Subcutaneous abdominal adipose tissue (tissue), 5 donors: ENCODE measurements at regions not wholly inside any gene's neighbourhood (a gene's known extent, or its start where the extent isn't known, plus 50 kb on each side); places are given as distances from the start of the nearest gene placed in this dataset.

Experiments used
- H3K27ac ChIP-seq: one replicate; pipeline ENCODE4 v1.7.0; 2013; ENCODE audit warnings: low read depth, mild to moderate bottlenecking, inconsistent platforms, low read length, moderate library complexity
- H3K27me3 ChIP-seq, 5 donors: one replicate each; pipeline ENCODE4 v1.7.0; 2013; ENCODE audit warnings: low read length in 5 of 5, inconsistent platforms in 1 of 5; ENCODE audit not compliant: control insufficient read depth in 5 of 5, insufficient read depth in 4 of 5
- H3K36me3 ChIP-seq, 5 donors: one replicate each; pipeline ENCODE4 v1.7.0; 2013; ENCODE audit warnings: low read length in 5 of 5; ENCODE audit not compliant: control insufficient read depth in 5 of 5, insufficient read depth in 5 of 5
- H3K4me1 ChIP-seq, 5 donors: one replicate each; pipeline ENCODE4 v1.7.0; 2013; ENCODE audit warnings: low read length in 5 of 5, mild to moderate bottlenecking in 3 of 5, moderate library complexity in 1 of 5; ENCODE audit not compliant: control insufficient read depth in 5 of 5, insufficient read depth in 5 of 5
- H3K4me3 ChIP-seq, 5 donors: one replicate each; pipeline ENCODE4 v1.7.0; 2013; ENCODE audit warnings: low read length in 5 of 5, low read depth in 1 of 5
- H3K9ac ChIP-seq, 5 donors: one replicate each; pipeline ENCODE4 v1.7.0; 2013; ENCODE audit warnings: low read length in 5 of 5, mild to moderate bottlenecking in 4 of 5, moderate library complexity in 3 of 5
- H3K9me3 ChIP-seq, 5 donors: one replicate each; pipeline ENCODE4 v1.7.0; 2013; ENCODE audit warnings: low read length in 5 of 5; ENCODE audit not compliant: control insufficient read depth in 5 of 5
- donor health status: healthy.
- donor health status: healthy.
- donor health status: healthy.
- donor health status: healthy.
- donor health status: healthy.

- Histone ChIP-seq H3K4me3 (peak overlapping the region; percentile 57 to 78 (median 62)), H3K27me3 (peaks cover 71 to 96% (median 88%) of the 10 kb centered on the region in 5 donors), H3K27ac (no peak overlapping the region), H3K36me3 (no peaks in the 10 kb centered on the region), H3K9ac (no peak overlapping the region), H3K9me3 (no peaks in the 10 kb centered on the region), H3K4me1 (peaks cover 0 to 58% (median 44%) of the 10 kb centered on the region in 5 donors)
Observed at GRCh38 chr11:43579919-43580276, 100.6 kb upstream of the HSD17B12 start.

GRCh38 chr11:43580735-43581369, 99.7 kb upstream of the HSD17B12 start:
- peaks cover 62 to 86% (median 79%) of the 10 kb centered on the region in 5 donors for H3K27me3 ChIP-seq
- H3K4me3 ChIP-seq = peak overlapping the region in 2 of 5 donors; percentile 11 to 34
- no peaks in the 10 kb centered on the region for H3K9me3 ChIP-seq
- peaks cover 0 to 49% (median 34%) of the 10 kb centered on the region in 5 donors for H3K4me1 ChIP-seq
- H3K9ac ChIP-seq = no peak overlapping the region
- no peaks in the 10 kb centered on the region for H3K36me3 ChIP-seq
- H3K27ac ChIP-seq = no peak overlapping the region

GRCh38 chr11:43581370-43582023, 99.0 kb upstream of the HSD17B12 start:
- peak overlapping the region in 2 of 5 donors; percentile 11 to 34 for H3K4me3 ChIP-seq
- H3K9ac ChIP-seq = no peak overlapping the region
- H3K27ac ChIP-seq = no peak overlapping the region

GRCh38 chr11:43582024-43582862, 98.3 kb upstream of the HSD17B12 start:
- H3K9me3 ChIP-seq = no peaks in the 10 kb centered on the region
- H3K4me3 ChIP-seq = no peak overlapping the region
- H3K27ac ChIP-seq = no peak overlapping the region
- peaks cover 0 to 35% (median 27%) of the 10 kb centered on the region in 5 donors for H3K4me1 ChIP-seq
- H3K27me3 ChIP-seq = peaks cover 53 to 73% (median 67%) of the 10 kb centered on the region in 5 donors
- no peaks in the 10 kb centered on the region for H3K36me3 ChIP-seq
- no peak overlapping the region for H3K9ac ChIP-seq

More at GRCh38 chr11:43581370-43582023, 99.0 kb upstream of the HSD17B12 start:
- Histone ChIP-seq H3K27me3 (peaks cover 56 to 80% (median 74%) of the 10 kb centered on the region in 5 donors), H3K4me1 (peaks cover 0 to 43% (median 29%) of the 10 kb centered on the region in 5 donors), H3K36me3 (no peaks in the 10 kb centered on the region), H3K9me3 (no peaks in the 10 kb centered on the region)

- Histone ChIP-seq H3K9ac (no peak overlapping the region), H3K27me3 (peaks cover 46 to 66% (median 60%) of the 10 kb centered on the region in 5 donors), H3K27ac (no peak overlapping the region), H3K9me3 (no peaks in the 10 kb centered on the region), H3K4me1 (peaks cover 0 to 35% (median 27%) of the 10 kb centered on the region in 5 donors), H3K36me3 (no peaks in the 10 kb centered on the region), H3K4me3 (no peak overlapping the region)
Observed at GRCh38 chr11:43582863-43583462, 97.6 kb upstream of the HSD17B12 start.

GRCh38 chr11:43583548-43583947, 97.0 kb upstream of the HSD17B12 start:
- no peaks in the 10 kb centered on the region for H3K9me3 ChIP-seq
- H3K27ac ChIP-seq = no peak overlapping the region
- H3K9ac ChIP-seq = no peak overlapping the region
- H3K27me3 ChIP-seq = peaks cover 41 to 61% (median 54%) of the 10 kb centered on the region in 5 donors
- no peak overlapping the region for H3K4me3 ChIP-seq
- H3K4me1 ChIP-seq = peaks cover 0 to 32% (median 27%) of the 10 kb centered on the region in 5 donors
- H3K36me3 ChIP-seq = no peaks in the 10 kb centered on the region

- no peak overlapping the region for H3K27ac ChIP-seq
- H3K9me3 ChIP-seq = no peaks in the 10 kb centered on the region
- H3K9ac ChIP-seq = no peak overlapping the region
- H3K36me3 ChIP-seq = no peaks in the 10 kb centered on the region
- H3K4me1 ChIP-seq = peaks cover 0 to 10% (median 7%) of the 10 kb centered on the region in 5 donors
- peaks cover 34 to 41% (median 38%) of the 10 kb centered on the region in 5 donors for H3K27me3 ChIP-seq
- H3K4me3 ChIP-seq = no peak overlapping the region
Observed at GRCh38 chr11:43585877-43586608, 94.5 kb upstream of the HSD17B12 start.

- Histone ChIP-seq H3K36me3 (no peaks in the 10 kb centered on the region), H3K27me3 (peaks cover 2 to 5% (median 3%) of the 10 kb centered on the region in 5 donors), H3K27ac (no peak overlapping the region), H3K9me3 (no peaks in the 10 kb centered on the region), H3K4me3 (no peak overlapping the region), H3K4me1 (no peaks in the 10 kb centered on the region), H3K9ac (no peak overlapping the region)
Observed at GRCh38 chr11:43589601-43590250, 90.8 kb upstream of the HSD17B12 start.

GRCh38 chr11:43601511-43601910, 79.0 kb upstream of the HSD17B12 start:
- peaks cover 0 to 2% (median 0%) of the 10 kb centered on the region in 5 donors for H3K27me3 ChIP-seq
- no peaks in the 10 kb centered on the region for H3K4me1 ChIP-seq
- H3K9ac ChIP-seq = no peak overlapping the region
- no peaks in the 10 kb centered on the region for H3K36me3 ChIP-seq
- no peak overlapping the region for H3K4me3 ChIP-seq
- H3K9me3 ChIP-seq = no peaks in the 10 kb centered on the region
- no peak overlapping the region for H3K27ac ChIP-seq
